ENCODE measurements at regions not wholly inside any gene's neighbourhood (a gene's known extent, or its start where the extent isn't known, plus 50 kb on each side); places are given as distances from the start of the nearest gene placed in this dataset.

DNA sequence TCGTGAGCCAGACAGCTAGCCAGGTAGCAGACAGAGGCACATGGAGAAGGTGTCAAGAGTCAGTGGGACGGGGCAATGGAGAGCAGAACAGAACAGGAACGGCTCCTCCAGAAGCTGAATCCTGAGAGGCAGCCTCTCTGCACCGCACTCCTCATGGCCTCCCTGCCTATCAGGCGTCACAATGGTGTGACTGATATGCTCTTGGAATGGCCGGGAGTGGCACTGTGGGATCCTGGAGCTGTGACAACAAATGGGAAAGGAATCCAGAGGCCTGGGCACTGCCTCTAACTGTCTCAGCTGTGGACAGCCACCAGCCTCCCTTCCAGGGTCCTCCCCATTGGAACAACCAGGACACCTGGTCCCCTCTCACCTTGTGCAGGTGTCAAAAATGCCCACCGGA is 89.1 kb upstream of the ID2 start:
- TF ChIP-seq POLR2A (IDR thresholded peaks at IDR 0.05) (no peak), POLR2AphosphoS5 (IDR thresholded peaks at IDR 0.05) (no peak)
- TF ChIP-seq, protein P1, sequence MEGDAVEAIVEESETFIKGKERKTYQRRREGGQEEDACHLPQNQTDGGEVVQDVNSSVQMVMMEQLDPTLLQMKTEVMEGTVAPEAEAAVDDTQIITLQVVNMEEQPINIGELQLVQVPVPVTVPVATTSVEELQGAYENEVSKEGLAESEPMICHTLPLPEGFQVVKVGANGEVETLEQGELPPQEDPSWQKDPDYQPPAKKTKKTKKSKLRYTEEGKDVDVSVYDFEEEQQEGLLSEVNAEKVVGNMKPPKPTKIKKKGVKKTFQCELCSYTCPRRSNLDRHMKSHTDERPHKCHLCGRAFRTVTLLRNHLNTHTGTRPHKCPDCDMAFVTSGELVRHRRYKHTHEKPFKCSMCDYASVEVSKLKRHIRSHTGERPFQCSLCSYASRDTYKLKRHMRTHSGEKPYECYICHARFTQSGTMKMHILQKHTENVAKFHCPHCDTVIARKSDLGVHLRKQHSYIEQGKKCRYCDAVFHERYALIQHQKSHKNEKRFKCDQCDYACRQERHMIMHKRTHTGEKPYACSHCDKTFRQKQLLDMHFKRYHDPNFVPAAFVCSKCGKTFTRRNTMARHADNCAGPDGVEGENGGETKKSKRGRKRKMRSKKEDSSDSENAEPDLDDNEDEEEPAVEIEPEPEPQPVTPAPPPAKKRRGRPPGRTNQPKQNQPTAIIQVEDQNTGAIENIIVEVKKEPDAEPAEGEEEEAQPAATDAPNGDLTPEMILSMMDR (IDR thresholded peaks at IDR 0.05), result no peak
